NCI-H146 (cell line): ENCODE measurements at regions not wholly inside any gene's neighbourhood (a gene's known extent, or its start where the extent isn't known, plus 50 kb on each side); places are given as distances from the start of the nearest gene placed in this dataset.

ENCODE experiments used
- DNase-seq: peaks from one replicate; lab custom pipeline; 2025; lab: John Stamatoyannopoulos, UW

DNA sequence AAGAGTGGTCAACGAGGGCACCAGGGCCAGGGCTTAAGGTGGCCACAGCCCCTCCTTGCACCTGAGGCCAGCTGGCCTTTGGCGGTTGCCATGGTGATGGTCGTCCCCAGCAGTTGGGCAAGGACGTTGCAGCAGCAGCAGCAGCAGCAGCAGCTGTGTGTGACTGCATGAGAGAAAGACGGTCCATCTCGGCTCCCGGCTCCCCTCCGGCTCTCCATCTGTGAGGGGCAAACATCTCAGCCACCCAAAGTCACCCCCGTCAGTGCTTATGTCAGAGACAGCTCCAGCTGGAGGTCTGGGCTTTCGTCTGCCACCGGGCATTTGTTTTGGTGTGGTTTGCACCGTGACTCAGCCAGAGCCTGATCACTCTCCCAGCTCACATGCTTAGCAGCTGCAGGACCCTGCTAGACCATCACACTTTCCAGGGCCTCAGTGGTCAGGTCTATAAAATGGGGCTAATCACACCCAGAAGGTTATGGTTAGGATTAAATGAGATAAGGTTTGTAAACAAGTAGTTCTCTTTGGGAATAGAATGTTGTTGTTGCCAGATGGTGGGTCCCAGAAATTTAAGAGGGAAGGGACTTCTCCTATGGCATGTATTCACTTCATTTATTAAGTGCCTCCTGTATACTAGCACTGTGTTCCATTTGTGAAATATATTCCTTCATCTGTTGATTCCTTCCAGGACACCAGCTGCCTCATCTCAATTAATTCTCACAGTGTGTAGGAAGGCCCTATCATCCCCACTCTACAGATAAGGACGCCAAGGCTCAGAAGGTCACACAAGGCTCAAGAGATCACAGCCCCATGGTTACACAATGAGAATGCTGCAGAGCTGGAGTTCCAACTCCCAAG lies 212.6 kb upstream of the LHX5 start:
- peak; percentile 85 for DNase-seq

DNA sequence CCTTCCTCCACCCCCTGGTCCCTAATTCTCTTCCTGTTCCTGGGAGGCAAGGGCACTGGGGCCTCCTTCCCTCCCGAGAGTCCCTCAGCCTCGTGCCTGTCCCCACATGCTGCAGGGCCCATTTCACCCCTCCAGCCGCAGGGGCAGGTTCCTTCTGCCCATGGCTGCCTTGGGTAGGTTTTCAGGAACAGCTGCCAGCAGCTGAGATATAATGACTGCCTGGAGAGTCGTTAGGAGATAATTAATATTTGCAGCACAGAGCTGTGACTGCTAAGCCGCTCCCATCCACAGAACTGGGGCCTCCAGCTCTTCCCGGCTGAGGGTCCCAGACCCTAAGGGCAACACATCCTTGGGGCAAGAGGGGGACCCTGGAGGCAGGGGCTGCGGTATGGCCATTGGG lies 211.9 kb upstream of the LHX5 start:
- DNase-seq, result peak; percentile 77

DNA sequence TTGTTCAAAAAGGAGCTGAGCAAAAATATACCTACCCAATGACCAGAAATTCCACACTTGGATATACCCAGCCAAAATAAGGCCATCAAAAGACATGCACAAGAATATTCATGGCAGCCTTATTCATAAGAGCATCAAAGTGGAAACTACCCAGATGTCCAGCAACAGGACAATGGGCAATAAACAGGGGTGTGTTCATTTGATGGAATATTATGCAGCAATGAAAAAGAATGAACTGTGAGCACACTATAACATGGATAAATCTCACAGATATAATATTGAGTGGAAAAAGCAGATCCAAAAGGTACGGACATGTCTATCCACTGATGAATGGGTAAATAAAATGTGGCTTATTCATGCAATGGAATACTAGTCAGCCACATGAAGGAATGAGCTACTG lies 209.2 kb upstream of the LHX5 start:
- no peak for DNase-seq

DNA sequence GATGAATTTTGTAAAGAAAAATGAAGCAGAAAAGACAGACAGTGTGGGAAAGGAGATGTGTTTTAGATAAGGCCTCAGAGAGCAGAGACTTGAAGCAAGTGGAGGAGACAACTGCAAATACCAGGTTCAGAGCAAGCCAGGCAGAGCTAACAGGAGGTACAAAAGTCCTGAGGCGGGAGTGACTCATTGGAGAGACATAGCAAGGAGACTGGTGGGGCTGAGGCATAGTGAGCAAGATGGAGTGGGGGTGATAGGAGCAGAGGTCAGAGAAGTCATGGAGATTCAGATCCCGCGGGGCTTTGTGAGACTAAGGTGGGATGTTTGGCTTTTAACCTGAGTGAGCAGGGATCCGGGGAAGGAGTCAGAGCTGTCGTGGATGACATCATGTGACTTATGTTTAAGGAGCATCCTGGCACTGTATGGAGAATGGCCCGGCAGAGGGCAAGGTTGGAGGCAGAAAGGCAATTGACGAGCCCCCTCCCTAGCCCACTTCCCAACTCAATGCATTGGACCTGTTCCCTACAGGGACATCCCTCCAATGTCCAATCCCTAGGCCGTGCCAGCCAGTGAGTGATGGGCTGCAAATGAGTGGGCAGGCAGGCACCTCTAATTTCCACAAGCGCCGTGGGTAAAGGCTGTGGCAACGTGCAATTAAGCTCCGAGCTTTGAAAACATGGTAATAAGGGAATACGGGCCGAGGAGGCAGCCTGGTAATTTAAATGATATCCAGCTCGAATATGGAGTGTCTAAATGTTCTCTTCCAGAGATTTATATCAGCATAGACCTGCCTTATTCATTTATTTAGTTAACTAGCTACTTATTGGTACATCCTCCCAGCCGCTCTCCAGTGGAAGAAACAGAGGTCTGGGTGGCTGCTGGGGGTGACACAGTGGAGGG lies 206.8 kb upstream of the LHX5 start:
- no peak for DNase-seq

DNA sequence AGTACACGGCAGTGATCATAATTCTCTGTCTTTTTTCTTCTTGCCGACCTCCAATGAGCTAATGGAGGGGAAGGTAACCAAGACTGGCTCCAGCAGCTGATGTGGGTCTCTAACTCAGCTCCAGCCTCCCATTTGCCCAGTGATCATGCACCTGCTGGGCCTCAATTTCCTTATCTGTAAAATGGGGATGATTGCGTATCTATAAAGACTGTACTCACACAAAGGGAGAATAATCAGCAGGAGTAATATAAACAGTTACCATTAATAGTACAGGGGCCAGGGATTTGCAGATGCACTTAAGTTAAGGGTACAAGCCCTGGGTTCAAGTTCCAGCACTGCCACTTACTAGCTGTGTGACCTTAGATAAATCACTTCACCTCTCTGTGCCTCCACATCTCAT lies 204.9 kb upstream of the LHX5 start:
- no peak for DNase-seq

DNA sequence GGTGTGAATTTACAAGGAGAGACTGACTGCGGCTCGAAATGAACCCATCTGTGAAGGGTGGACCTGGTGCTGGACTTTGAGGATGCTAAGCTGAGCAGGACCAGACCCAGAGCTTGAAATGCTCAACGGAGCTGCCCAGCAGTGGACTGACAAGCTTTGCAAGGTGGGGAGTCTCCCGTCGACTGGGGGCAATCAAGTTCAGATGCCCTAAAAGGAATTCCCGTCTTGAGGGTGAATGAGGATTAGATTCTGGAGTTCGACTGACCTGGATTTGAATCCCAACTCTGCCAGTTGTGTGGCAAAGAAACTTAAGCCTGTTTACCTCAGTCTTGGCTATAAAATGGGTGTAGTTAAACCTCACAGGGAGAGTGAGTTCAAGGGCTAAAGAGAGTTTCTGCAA lies 204.4 kb upstream of the LHX5 start:
- no peak for DNase-seq

DNA sequence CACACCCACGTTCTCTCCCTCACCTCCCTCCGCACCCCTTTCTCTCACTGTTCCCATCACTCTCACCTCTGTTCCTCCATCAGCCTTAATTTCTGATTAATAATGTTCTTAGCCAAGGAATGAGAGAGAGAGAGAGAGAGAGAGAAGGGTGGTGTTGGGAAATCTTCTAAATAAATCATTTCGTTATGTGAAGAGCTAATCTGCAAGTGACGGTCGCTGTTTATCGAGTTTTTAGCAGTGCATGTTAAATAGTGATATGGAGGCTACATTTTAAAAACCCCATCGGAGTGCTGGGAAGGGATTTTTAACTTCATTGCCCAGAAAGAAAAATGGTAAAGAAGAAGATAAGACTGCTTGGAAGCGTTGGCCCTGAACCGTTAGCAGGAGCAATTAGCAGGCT lies 203.3 kb upstream of the LHX5 start:
- no peak for DNase-seq

DNA sequence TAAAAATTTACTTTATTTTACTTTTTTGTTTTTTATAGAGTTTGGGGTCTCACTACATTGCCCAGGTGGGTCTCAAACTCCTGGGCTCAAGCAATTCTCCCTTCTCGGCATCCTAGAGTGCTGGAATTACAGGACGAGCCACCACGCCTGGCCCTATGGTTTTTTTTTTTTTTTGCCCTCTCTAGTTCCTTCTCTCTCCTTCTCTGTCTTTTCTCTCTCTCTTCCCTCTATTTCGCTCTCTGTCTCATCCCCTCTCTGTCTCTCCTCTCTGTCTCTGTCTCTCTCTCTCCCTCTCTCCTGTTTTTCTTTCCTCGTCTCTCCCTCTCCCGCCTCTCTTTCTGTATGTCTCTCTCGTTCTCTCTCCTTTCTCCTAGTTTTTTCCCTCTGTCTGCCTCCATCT lies 202.6 kb upstream of the LHX5 start:
- no peak for DNase-seq

DNA sequence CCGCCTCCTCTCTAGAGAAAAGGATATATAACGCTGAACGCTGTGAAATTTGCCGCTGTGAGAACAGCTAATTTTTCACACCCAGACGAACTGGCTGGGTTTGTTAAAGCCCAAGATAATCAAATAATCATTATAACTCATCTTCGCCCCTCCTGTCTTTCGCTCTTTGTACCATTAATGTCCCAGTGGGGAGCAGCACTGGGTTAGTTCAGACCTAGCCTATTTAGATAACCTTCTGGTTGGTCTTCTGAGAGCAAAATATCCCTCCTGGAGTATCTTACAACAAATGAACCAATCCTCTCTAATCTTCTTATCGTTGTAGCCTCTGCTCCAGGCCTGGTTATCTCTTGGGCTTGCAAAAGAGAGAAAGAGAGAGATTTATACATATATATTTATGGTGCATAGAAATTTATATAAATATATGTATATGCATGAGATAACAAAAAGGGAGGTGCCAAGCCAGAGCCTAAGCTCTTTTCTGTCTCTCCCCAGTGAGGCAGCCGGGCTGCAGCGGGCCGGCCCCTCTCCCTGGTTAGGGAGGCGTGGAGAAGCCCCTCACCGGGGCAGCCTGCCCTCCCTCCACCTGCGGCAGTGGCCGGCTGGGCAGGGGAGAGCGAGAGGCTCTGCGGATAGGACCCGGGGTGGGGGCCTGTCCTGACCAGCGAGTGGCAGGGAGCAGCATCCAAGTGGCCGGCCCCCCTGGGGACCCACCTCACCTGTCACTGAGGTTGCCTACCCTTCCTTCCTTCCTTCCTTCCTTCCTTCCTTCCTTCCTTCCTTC lies 202.0 kb upstream of the LHX5 start:
- DNase-seq, result no peak

DNA sequence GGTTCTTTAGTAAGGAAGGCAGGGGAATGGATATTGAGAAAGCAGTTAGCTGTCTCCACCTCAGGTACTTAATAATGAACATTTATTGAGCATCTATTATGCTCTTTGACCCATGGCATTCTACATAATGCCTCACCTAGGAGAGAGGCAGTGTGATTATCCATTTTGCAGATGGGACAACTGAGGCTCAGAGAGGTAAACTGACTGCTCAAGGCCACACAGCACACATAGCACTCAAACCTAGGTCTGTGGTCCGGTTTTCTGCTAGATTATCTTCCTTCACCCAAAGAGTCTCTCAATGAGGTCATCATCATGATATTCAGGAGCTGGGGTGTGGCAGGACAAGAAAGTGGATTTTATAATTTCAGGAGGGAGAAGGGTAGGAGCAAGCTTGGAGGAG lies 199.1 kb upstream of the LHX5 start:
- no peak for DNase-seq

DNA sequence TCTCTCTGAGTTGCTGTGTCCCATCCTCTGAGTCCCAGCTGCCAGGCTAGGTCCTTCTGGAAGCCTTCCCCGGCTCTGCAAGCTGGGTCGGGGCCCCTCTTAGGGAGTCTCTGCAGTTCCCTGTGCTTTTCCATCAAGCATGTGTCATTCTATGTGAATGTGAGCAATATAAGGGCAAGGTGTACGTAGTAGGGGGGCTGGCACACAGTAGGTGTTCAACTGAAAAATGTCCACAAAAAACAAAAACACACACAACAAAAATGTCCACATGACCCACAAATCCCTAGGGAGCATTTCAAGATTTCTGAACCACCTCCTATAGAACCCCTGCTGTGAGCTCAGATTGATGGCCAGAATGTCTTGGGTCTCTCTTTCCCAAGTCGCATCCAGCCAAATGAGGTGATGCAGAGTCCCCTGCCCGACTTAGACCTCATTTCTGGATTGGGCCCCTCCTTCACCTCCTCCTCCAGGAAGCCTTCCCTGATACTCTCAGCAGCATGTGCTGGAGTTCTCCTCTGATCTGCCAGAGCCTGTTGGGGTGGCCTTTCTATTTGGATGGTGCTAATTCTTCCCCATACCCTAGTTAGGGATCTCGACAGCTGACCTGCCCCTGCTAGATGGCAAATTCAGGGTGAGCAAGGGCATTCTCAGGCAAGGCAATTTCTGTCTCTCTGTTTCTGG lies 196.1 kb upstream of the LHX5 start:
- no peak for DNase-seq

DNA sequence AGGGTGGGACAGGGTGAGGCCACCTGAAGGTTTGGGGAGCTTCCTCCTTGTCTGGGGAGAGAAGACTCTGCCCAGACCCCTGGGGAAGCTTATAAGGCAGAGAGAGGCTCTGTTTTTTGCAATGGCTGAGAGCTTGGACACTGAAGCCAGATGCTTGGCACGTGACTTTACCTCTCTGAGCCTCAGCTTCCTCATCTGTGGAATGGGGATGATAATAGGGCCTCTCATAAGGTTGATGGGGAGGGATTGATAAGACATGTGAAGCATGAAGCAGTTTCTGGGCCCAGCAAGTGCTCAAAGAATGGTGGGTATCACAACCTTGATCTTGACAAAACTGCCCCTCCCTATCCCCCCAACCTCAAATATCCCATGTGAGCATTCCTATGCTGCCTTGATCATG lies 195.4 kb upstream of the LHX5 start:
- no peak for DNase-seq

DNA sequence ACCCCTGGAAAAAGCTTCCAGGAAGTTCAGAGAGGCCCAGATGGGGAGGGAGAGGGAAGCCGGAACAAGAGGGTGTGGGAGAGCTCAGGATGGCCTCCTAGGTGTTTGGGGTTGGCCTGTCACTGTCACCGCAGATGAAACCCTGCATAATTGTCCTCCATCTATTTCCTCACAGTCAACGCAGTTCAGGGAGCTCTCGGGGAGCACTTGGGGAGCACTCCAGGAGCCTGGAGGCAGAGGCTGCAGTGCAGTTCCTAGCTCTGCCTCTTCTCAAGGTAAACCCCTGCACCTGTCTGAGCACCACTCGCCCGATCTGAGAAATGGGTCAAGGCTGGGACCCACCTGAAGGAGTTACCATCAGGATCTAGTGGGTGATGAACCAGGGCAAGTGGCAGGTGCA lies 194.6 kb upstream of the LHX5 start:
- no peak for DNase-seq

DNA sequence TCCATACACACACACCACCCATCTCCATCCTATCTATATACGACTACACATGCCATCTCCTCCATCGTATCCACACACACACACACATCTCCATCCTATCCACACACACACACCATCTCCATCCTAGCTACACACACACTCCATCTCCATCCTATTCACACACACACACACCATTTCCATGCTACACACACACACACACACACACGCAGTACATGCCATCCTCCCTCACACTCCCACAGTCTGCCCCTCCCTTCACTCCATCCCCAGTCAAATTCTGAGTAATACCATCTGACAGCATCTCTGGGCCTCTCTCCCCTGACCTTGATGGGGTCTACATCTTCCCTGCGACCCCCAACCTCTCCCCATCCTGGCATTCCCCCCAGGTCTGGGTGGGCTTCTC lies 193.8 kb upstream of the LHX5 start:
- DNase-seq, result no peak

DNA sequence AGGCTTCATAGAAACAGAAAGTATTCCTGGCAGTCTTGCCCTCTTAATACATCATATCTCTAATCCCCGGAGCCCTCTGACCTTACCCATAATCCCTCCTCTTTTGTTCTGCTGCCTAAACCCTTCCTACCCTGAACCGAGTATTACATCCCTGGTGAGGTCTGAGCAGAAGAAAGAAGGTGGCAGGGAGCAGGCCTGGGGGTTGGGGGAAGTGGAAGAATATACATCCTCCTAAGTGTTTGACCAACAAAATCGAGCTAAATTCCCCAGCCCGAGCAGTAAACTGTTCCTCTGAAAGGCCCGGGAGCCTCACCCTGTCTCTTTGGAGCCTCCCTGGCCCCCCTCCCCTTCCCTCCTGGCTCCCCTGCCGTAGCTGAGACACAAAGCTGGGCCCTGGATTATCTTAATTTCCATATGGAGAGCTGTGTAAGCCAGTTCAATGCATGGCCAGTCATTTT lies 192.6 kb upstream of the LHX5 start:
- DNase-seq, result no peak

DNA sequence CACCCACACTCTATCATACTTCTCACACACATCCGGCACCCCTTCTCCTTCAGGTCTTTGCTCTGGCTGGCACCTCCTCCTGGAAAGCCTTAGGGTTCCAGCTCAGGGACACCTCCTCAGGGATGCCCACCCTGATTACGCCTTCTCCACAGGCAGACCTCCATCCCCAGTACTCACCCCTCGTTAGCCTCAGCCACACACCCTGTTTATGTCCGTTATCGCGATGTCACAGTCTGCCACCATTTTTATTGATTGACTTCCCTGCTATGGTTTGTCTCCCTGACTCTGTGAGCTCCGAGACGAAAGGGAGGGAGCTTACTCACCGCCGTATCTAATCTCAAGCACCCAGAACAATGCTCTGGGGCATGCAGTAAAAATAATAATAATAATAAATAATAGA lies 191.7 kb upstream of the LHX5 start:
- no peak for DNase-seq

DNA sequence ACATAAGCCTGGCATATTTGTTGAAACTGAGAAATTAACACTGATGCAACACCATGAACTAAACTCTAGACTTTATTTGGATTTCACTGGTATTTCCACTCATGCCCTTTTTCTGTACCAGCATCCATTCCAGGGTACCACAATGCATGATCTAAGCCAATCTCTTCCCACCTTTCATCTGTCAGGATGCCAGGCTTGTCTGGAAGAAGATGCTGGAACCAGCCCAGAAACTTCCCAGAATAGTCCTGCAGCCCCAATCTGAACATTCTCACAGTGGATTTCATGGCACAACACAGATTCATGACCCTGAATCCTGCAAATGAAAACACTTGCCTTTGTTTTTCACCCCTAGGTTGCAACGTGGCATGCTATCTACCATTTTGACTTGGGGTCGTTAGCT lies 189.3 kb upstream of the LHX5 start:
- no peak for DNase-seq

DNA sequence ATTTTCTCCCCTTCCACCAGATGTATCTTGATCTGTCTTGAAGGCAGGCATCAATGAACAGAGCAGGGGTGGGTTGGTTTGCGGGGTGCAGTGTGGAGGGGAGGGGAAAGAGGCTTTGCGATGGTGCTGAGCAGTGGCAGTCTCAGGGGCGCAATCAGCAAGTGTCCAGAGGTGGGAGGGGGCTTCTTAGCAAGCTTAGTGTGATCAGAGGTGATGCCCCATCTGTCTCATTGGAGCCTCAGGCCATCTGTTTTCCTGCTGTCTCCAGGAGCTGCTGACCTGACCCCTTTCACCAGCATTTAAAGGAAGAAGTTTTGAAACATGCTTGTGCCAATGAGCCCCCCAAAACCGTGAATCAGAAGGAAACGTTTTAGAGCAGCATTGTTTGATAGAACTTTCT lies 187.7 kb upstream of the LHX5 start:
- no peak for DNase-seq

DNA sequence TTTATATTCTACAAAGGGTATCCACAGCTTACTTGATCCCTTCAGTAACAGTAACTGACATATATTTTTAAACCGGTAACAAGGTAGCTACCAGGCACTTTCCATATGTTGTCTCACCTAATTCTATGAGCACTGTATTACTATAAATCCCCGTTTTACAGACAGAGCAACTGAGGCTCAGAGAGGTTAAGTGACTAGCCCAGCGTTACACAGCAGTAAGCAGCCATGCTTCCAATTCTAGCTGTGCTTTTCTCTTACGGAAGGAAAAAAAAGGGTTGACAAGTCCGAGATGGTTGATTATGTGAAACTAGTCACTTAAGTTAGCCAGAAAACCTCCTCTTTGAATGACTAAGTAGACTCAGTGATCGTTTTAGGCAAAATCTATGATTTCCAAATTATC lies 187.3 kb upstream of the LHX5 start:
- no peak for DNase-seq

DNA sequence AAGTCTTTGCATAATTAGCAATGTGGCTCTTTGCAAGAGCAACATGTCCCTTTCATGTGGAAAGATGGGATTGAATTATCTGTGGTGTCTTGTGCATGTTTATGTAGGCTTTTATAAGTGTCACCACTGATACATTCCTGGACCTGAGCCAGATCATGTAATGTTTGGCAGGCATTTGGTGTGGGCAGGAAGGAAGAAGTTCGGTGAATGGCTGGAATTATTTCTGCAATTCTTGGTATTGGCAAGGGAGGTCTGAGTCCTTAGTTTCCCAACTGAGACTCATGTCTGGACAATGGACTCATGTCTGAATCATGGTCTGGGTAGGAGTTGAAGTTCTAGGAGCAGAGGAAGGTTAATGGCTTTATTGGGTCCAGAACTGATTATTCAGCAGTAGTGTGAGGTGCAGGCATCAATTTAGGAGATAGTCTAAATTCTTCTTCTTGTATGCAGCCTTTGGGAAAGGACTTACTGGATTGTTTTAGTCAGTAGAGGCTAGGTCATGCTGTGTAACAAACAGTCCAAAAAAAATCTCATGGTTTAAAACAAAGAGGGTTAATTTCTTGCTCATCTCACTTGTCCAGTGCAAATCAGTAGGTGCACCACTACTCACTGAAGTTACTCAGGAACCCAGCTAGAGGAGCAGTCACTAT lies 186.5 kb upstream of the LHX5 start:
- DNase-seq, result no peak

DNA sequence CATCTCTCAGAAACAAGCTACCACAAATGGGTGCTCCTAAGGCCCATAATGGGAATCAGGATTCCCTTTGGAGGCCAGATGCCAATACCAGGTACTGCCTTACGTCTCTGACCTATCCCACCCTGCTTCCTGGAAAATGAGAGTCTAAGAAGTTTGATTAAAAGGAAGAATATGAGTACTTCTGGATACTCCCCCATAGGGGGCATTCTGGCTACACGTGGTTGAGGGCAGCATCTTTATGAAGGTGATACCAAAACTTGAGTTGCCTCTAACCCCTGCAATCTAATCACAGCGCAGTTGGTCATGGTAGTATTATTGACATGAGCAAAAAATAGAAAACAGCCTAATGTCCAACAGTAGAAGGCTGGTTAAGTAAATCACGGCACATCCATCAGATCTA lies 184.2 kb upstream of the LHX5 start:
- no peak for DNase-seq
